Panc1 (cell line): ENCODE measurements at regions not wholly inside any gene's neighbourhood (a gene's known extent, or its start where the extent isn't known, plus 50 kb on each side); places are given as distances from the start of the nearest gene placed in this dataset.

ENCODE experiments used
- ATAC-seq: fragments of 200-7000 bp; cut with Tn5 transposase; 2 replicates; pipeline ENCODE4 v1.9.1; 2020; ENCODE audit warnings: mild to moderate bottlenecking, moderate library complexity
- BruUV-seq: library from RNA; stranded (reverse); fragments of 400-500 nt; replicated peaks from 2 replicates; lab custom pipeline; 2021; lab: Mats Ljungman, UMichigan
- CTCF ChIA-PET: fragments of 300-600 bp; sonication (Branson Sonifier 250); formaldehyde crosslinking; loops from one replicate; lab custom pipeline; 2022; ENCODE audit warnings: antibody characterized with exemption; lab: Charles Lee
- POLR2A ChIA-PET: fragments of 300-600 bp; sonication (Branson Sonifier 250); formaldehyde crosslinking; loops from one replicate; lab custom pipeline; 2022; ENCODE audit warnings: antibody characterized with exemption; lab: Charles Lee
- DNase-seq: peaks from one replicate; pipeline ENCODE4 v3.0.0-alpha.2; 2010; ENCODE audit warnings: low read depth, low spot score
- H3K27ac ChIP-seq: 2 replicates; pipeline ENCODE4 v1.5.1; 2011; ENCODE audit warnings: mild to moderate bottlenecking, low read length, inconsistent platforms
- H3K27me3 ChIP-seq: fragments of 200-500 bp; sonication (Bioruptor generic); 2 replicates; pipeline ENCODE4 v1.6.0; 2014; ENCODE audit warnings: low read length, inconsistent platforms; ENCODE audit not compliant: control insufficient read depth, insufficient read depth
- H3K36me3 ChIP-seq: fragments of 200-500 bp; sonication (Bioruptor generic); 2 replicates; pipeline ENCODE4 v1.5.1; 2014; ENCODE audit warnings: inconsistent platforms, mild to moderate bottlenecking, low read length, moderate library complexity; ENCODE audit not compliant: control insufficient read depth, insufficient read depth
- H3K4me1 ChIP-seq: 2 replicates; pipeline ENCODE4 v1.5.1; 2011; ENCODE audit warnings: inconsistent platforms, mild to moderate bottlenecking, low read length, moderate library complexity; ENCODE audit not compliant: control insufficient read depth, insufficient read depth
- H3K4me3 ChIP-seq, 2 experiments: 2 replicates each; pipeline ENCODE4 v1.5.1; 2011 to 2012; ENCODE audit warnings: low read depth in 2 of 2, low read length in 2 of 2, mild to moderate bottlenecking in 2 of 2, inconsistent platforms in 1 of 2, moderate library complexity in 1 of 2
- H3K9me3 ChIP-seq: fragments of 200-500 bp; sonication (Bioruptor generic); 2 replicates; pipeline ENCODE4 v1.5.1; 2014; ENCODE audit warnings: low read depth, mild to moderate bottlenecking, inconsistent platforms, low read length, moderate library complexity; ENCODE audit not compliant: control insufficient read depth, insufficient read depth
- POLR2AphosphoS5 ChIP-seq: IDR thresholded peaks from 2 replicates; pipeline ENCODE4 v1.6.1; 2012; ENCODE audit warnings: mild to moderate bottlenecking, low read depth, low read length, moderate library complexity
- SIN3A ChIP-seq: IDR thresholded peaks from 2 replicates; pipeline ENCODE4 v1.6.1; 2012; ENCODE audit warnings: low read depth, mild to moderate bottlenecking, low read length, moderate library complexity, borderline replicate concordance; ENCODE audit not compliant: insufficient read depth
- TCF7L2 ChIP-seq: IDR thresholded peaks from 2 replicates; pipeline ENCODE4 v1.6.1; 2011; ENCODE audit warnings: mild to moderate bottlenecking, low read depth, low read length, inconsistent platforms
- in situ Hi-C: cut with HindIII; loops from 2 replicates; pipeline ENCODE4 v1.10.0; 2016; ENCODE audit warnings: low sequenced_read_pairs, low pct_unique_long_range_greater_than_20kb
- intact Hi-C: fragments of 100-400 bp; cut with micrococcal nuclease; formaldehyde crosslinking; loops from one replicate; pipeline ENCODE4 v1.10.0; 2022; ENCODE audit not compliant: unreplicated experiment
- TF ChIP-seq, protein P1 (sequence below), 2 experiments: IDR thresholded peaks; 2 replicates each; pipeline ENCODE4 v1.6.1; 2011 to 2012; ENCODE audit warnings: low read depth in 2 of 2, control low read depth in 1 of 2, low read length in 1 of 2, mild to moderate bottlenecking in 1 of 2, moderate library complexity in 1 of 2; ENCODE audit not compliant: insufficient read depth in 1 of 2
- TF ChIP-seq, protein P2 (sequence below): fragments of 450-650 bp; IDR thresholded peaks from 2 replicates; pipeline ENCODE4 v1.5.1; 2017; ENCODE audit warnings: mild to moderate bottlenecking

DNA sequence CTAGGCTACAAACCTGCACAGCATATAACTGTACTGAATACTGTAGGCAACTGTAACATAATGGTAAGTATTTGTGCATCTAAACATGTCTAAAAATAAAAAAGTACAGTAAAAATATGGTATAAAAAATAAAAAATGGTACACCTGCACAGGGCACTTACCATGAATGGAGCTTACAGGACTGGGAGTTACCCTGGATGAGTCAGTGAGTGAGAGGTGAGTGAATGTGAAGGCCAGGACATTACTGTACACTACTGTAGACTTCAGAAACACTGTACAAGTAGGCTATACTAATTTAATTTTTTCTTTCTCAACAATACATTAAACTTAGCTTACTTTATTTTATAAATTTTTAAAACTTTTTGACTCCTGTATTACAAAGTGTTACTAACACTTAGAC is 265.3 kb downstream of the KLF13 start:
- in situ Hi-C loops = no loop called here
- DNase-seq = no peak
- intact Hi-C loops = loop anchor here (10.0 kb wide), 1 partner anchor 67 kb away; no protein-coding TSS in a partner anchor
- TF ChIP-seq, protein P1, sequence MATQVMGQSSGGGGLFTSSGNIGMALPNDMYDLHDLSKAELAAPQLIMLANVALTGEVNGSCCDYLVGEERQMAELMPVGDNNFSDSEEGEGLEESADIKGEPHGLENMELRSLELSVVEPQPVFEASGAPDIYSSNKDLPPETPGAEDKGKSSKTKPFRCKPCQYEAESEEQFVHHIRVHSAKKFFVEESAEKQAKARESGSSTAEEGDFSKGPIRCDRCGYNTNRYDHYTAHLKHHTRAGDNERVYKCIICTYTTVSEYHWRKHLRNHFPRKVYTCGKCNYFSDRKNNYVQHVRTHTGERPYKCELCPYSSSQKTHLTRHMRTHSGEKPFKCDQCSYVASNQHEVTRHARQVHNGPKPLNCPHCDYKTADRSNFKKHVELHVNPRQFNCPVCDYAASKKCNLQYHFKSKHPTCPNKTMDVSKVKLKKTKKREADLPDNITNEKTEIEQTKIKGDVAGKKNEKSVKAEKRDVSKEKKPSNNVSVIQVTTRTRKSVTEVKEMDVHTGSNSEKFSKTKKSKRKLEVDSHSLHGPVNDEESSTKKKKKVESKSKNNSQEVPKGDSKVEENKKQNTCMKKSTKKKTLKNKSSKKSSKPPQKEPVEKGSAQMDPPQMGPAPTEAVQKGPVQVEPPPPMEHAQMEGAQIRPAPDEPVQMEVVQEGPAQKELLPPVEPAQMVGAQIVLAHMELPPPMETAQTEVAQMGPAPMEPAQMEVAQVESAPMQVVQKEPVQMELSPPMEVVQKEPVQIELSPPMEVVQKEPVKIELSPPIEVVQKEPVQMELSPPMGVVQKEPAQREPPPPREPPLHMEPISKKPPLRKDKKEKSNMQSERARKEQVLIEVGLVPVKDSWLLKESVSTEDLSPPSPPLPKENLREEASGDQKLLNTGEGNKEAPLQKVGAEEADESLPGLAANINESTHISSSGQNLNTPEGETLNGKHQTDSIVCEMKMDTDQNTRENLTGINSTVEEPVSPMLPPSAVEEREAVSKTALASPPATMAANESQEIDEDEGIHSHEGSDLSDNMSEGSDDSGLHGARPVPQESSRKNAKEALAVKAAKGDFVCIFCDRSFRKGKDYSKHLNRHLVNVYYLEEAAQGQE (IDR thresholded peaks at IDR 0.05; ENCODE audit: insufficient read depth in 1 of 2, low read depth in 2 of 2, low read length in 1 of 2) = no peak
- TF ChIP-seq TCF7L2 = no peak
- TF ChIP-seq, protein P2, sequence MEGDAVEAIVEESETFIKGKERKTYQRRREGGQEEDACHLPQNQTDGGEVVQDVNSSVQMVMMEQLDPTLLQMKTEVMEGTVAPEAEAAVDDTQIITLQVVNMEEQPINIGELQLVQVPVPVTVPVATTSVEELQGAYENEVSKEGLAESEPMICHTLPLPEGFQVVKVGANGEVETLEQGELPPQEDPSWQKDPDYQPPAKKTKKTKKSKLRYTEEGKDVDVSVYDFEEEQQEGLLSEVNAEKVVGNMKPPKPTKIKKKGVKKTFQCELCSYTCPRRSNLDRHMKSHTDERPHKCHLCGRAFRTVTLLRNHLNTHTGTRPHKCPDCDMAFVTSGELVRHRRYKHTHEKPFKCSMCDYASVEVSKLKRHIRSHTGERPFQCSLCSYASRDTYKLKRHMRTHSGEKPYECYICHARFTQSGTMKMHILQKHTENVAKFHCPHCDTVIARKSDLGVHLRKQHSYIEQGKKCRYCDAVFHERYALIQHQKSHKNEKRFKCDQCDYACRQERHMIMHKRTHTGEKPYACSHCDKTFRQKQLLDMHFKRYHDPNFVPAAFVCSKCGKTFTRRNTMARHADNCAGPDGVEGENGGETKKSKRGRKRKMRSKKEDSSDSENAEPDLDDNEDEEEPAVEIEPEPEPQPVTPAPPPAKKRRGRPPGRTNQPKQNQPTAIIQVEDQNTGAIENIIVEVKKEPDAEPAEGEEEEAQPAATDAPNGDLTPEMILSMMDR = no peak
- H3K4me3 ChIP-seq = no peak overlapping the region
- no peak for ATAC-seq
- no peak overlapping the region for H3K27ac ChIP-seq
- H3K4me1 ChIP-seq = no peaks in the 10 kb centered on the region
- no TSS peak for BruUV-seq
- no peaks in the 10 kb centered on the region for H3K9me3 ChIP-seq
- CTCF ChIA-PET = no interaction called here
- H3K27me3 ChIP-seq = no peaks in the 10 kb centered on the region
- no peaks in the 10 kb centered on the region for H3K36me3 ChIP-seq
- POLR2A ChIA-PET = no interaction called here

DNA sequence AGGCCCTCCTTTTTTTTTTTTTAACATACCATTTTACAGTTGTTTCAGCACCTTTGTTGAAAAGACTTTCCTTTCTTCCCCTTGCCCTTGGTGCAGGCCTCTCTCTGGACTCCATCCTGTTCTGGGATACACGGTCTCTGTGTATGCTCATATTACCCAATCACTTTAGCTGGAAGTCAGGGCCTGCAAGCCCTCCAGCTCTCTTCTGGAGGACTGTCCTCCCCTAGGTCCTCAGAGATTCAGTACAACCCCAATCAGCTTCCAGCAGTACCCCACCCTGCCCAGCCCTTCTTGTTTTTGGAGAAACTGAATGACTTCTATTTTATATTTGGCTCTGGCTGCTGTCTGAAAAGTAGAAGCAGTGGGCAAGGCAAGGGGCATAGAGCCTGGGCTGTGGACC is 270.8 kb downstream of the KLF13 start:
- CTCF ChIA-PET = no interaction called here
- POLR2A ChIA-PET = no interaction called here
- no peak overlapping the region for H3K27ac ChIP-seq
- ATAC-seq = no peak
- no peak for DNase-seq
- TF ChIP-seq POLR2AphosphoS5 (no peak), SIN3A (no peak), TCF7L2 (no peak)
- TF ChIP-seq, protein P2 = no peak
- TF ChIP-seq, protein P1 (IDR thresholded peaks at IDR 0.05; ENCODE audit: insufficient read depth in 1 of 2, low read depth in 2 of 2, low read length in 1 of 2) = no peak
- no peaks in the 10 kb centered on the region for H3K9me3 ChIP-seq
- no peaks in the 10 kb centered on the region for H3K36me3 ChIP-seq
- H3K4me1 ChIP-seq = no peaks in the 10 kb centered on the region
- BruUV-seq = no TSS peak
- no peaks in the 10 kb centered on the region for H3K27me3 ChIP-seq
- H3K4me3 ChIP-seq = no peak overlapping the region
- intact Hi-C loops (loop anchor here (10.0 kb wide), 1 partner anchor 73 kb away; no protein-coding TSS in a partner anchor), in situ Hi-C loops (no loop called here)
